Ovary (tissue), 3 donors: ENCODE measurements at regions not wholly inside any gene's neighbourhood (a gene's known extent, or its start where the extent isn't known, plus 50 kb on each side); places are given as distances from the start of the nearest gene placed in this dataset.

ENCODE experiments used
- CTCF ChIP-seq, 3 donors: fragments of 450-650 bp in 2 of 3; fragments of 200-600 bp in 1 of 3; IDR thresholded peaks; one replicate each; pipeline versions ENCODE4 v1.5.1 to v1.8.0; 2016 to 2022; ENCODE audit warnings: antibody characterized with exemption in 3 of 3, mild to moderate bottlenecking in 1 of 3
- POLR2A ChIP-seq: fragments of 450-650 bp; IDR thresholded peaks from one replicate; pipeline ENCODE4 v1.6.1; 2017; ENCODE audit warnings: antibody characterized with exemption, mild to moderate bottlenecking, moderate library complexity
- donor health status: DM: no; HTN: no; CAD: no.

- TF ChIP-seq POLR2A, result no peak
- TF ChIP-seq CTCF (IDR thresholded peaks at IDR 0.05), result no peak
These were observed 85.9 kb upstream of the SOX1 start for GRCh38 chr13:111981006-111981405.
